Ectodermal cell (in vitro differentiated cells): ENCODE measurements at regions not wholly inside any gene's neighbourhood (a gene's known extent, or its start where the extent isn't known, plus 50 kb on each side); places are given as distances from the start of the nearest gene placed in this dataset.
"Not testable (repeated sequence)": the region's sequence is repeated elsewhere in the genome, so short reads cannot be mapped to it uniquely, and the experiment has no call there.

Experiments used
- H3K27ac ChIP-seq: 2 replicates; pipeline ENCODE4 v1.7.0; 2013; ENCODE audit warnings: mild to moderate bottlenecking, low read depth, low read length; ENCODE audit not compliant: insufficient read depth, poor library complexity, severe bottlenecking
- H3K27me3 ChIP-seq: 2 replicates; pipeline ENCODE4 v1.7.0; 2013; ENCODE audit warnings: mild to moderate bottlenecking, low read length; ENCODE audit not compliant: insufficient read depth, control insufficient read depth, poor library complexity, severe bottlenecking
- H3K36me3 ChIP-seq: one replicate; pipeline ENCODE4 v1.7.0; 2013; ENCODE audit warnings: low read length; ENCODE audit not compliant: control insufficient read depth, insufficient read depth
- H3K4me1 ChIP-seq: one replicate; pipeline ENCODE4 v1.7.0; 2013; ENCODE audit warnings: low read length; ENCODE audit not compliant: control insufficient read depth, insufficient read depth
- H3K4me3 ChIP-seq: 2 replicates; pipeline ENCODE4 v1.7.0; 2013; ENCODE audit warnings: low read depth, low read length, control low read depth; ENCODE audit not compliant: insufficient read depth
- H3K9me3 ChIP-seq: 2 replicates; pipeline ENCODE4 v1.7.0; 2013; ENCODE audit warnings: mild to moderate bottlenecking, low read length, moderate library complexity; ENCODE audit not compliant: control insufficient read depth
- WGBS, 2 experiments: methylation state at CpG; one replicate each; pipeline ENCODE4 v1.1.7; 2013; ENCODE audit warnings: missing lambda C conversion rate in 2 of 2; 5-methylcytosine and 5-hydroxymethylcytosine counted together

DNA sequence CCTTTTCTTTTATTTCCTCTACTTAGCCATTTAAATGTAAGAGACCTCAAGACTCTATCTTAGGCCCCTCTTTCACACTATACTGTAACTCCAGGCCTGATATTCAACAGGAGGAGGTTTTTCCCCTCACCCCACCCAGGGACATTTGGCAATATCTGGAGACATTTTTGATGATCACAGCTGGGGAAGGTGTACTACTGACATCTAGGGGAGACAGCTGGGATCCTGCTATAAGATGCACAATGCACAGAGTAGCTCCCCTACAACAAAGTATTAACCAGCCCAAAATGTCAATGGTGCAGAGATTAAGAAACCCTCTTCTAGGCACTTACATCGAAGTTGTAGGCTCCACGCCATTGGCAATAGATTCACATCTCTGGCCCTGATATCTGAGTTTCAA lies 517.5 kb upstream of the UBE2E2 start:
- Histone ChIP-seq H3K4me1 (no peaks in the 10 kb centered on the region), H3K4me3 (no peak overlapping the region), H3K36me3 (no peaks in the 10 kb centered on the region), H3K9me3 (no peaks in the 10 kb centered on the region), H3K27me3 (no peaks in the 10 kb centered on the region), H3K27ac (no peak overlapping the region)
- 93 to 95% methylated on average over 2 of the region's 2 CpGs for WGBS, 2 experiments

DNA sequence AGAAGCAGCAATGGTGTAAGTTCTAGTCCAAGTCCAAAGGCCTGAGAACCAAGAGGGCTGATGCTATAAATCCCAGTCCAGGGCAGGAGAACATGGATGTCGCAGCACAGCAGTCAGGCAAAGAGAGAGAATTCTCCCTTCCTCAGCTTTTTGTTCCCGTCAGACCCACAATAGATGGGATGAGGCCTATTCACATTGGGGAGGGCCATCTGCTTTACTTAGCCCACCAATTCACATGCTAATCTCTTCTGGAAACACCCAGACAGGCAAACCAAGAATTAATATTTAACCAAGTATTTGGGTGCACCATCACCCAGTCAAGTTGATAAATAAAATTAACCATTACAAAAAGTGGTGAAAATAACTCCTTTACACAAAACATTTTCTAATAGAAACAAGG lies 511.7 kb upstream of the UBE2E2 start:
- H3K27ac ChIP-seq, result no peak overlapping the region
- WGBS, 2 experiments, result 19 to 20% methylated on average over 2 of the region's 2 CpGs

DNA sequence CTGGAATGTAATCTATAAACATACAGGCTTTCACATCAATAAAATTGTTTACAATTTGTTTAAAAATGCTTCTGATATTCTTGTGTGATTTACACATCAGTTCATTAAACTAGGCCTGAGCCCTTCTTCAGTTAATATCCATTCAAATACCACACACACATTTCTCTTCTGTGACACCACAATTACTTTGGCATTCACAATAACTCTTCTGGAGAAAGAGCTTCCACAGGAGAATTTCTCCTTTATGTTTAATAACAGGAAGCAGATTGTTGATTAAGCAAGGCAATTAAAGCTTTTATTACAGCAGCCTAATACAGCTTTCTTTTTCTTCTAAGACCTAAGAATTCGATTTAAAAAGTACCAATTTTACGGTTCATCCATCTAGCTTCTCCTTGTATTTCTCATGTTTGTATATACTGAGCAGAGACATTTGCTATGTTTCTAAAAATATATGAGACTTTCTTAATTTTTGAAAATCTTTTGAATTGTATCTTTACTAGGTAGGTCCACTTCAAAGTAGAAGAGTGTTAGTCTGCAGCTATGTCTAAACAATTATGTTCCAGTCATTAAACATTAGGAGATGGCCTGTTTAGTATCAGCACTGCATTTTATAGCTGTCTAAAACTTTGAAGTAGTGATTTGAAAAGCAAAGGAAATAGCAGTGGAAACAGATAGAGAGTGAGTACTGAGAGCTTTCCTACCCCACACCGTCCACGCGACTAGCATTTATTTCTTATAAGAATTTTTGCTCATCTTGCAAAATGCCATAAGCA lies 511.1 kb upstream of the UBE2E2 start:
- Histone ChIP-seq H3K4me1 (no peaks in the 10 kb centered on the region), H3K27ac (no peak overlapping the region), H3K36me3 (no peaks in the 10 kb centered on the region), H3K9me3 (no peaks in the 10 kb centered on the region), H3K4me3 (no peak overlapping the region), H3K27me3 (no peaks in the 10 kb centered on the region)
- WGBS, 2 experiments, result 100% methylated on average over 4 of the region's 5 CpGs; no CpG with 5 or more reads in 1 of the 2 experiments

More for the DNA sequence above, 511.7 kb upstream of the UBE2E2 start:
- H3K4me1 ChIP-seq, result no peaks in the 10 kb centered on the region
- no peaks in the 10 kb centered on the region for H3K36me3 ChIP-seq
- H3K27me3 ChIP-seq, result no peaks in the 10 kb centered on the region
- H3K9me3 ChIP-seq, result no peaks in the 10 kb centered on the region
- H3K4me3 ChIP-seq, result no peak overlapping the region

DNA sequence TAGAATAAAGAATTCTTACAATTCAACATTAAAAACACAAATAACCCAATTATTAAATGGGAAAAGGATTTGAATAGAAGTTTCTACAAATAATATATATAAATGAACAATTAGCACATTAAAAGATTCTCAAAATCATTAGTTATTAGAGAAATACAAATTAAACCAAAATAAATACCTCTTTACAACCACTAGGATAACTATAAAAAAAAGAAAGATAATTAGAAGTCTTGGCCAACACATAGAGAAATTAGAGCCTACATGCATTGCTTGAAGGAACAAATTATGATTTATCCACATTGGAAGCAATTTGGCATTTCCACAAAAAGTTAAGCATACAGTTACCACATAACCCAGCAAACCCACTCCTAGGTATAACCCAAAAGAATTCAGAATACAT lies 502.3 kb upstream of the UBE2E2 start:
- Histone ChIP-seq H3K4me3 (no peak overlapping the region), H3K27me3 (no peaks in the 10 kb centered on the region), H3K27ac (no peak overlapping the region), H3K36me3 (no peaks in the 10 kb centered on the region), H3K4me1 (no peaks in the 10 kb centered on the region), H3K9me3 (no peaks in the 10 kb centered on the region)

DNA sequence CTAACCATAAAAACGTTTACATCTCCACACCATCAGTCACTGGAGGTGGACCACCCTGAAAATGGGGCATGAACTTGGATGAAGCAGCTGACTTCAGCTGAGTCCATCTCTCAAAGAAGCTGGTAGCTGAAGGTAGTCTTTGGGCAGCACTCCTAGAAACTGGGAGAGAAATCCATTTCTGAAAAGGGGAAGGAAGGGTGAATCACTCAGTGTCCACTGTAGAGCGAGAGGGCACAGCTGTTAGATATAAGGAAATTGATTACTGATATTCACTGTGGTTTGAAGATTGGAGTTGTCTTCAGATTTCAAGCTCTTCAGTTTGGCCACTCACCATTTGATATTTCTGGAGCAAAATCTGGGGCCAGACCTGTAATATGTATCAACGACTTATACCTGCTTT lies 499.0 kb upstream of the UBE2E2 start:
- H3K27ac ChIP-seq, result no peak overlapping the region
- WGBS, 2 experiments, result 99 to 100% methylated on average over 2 to 3 of the region's 3 CpGs
- H3K36me3 ChIP-seq, result no peaks in the 10 kb centered on the region
- H3K4me3 ChIP-seq, result no peak overlapping the region
- no peaks in the 10 kb centered on the region for H3K27me3 ChIP-seq
- no peaks in the 10 kb centered on the region for H3K9me3 ChIP-seq
- H3K4me1 ChIP-seq, result no peaks in the 10 kb centered on the region

DNA sequence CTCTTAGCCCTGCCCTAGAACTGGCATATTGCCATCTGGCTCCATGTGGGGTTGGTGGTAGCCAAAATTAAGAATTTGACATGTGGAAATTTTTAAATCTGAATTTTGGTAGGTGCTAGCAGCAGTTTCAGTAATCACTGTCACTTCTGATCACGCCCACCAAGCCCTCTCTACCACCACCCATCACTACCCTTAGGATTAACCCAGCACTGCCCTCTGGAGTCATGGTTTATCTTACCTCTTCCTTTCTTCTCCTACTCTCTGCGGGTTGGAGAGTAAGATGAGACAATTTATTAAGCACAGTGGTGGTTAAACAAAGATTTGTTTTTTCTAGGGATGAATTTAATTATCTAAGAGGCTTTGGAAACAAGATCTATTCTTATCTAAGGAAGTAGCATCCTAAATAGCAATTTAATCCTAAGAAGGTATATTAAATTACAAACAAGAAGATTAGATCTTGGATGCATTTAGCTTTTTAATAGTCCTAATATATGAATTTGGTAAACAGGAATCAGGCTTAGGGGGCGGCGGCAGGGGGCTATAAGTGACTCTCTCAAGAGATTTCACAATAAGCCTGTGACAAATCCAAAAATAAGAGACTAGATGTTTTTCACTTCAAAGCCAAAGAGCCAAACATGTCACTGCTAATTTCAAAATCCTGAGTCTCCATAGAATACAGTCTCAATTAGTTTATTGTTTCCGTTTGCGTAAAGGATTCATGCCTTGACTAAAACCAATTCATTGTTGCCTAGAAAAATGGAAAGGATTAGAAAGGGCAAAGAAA lies 498.4 kb upstream of the UBE2E2 start:
- 84 to 89% methylated on average over 5 of the region's 6 CpGs for WGBS, 2 experiments
- H3K27me3 ChIP-seq, result no peaks in the 10 kb centered on the region
- peak overlapping the region; percentile 44 for H3K27ac ChIP-seq
- H3K4me1 ChIP-seq, result no peaks in the 10 kb centered on the region
- no peak overlapping the region for H3K4me3 ChIP-seq
- H3K9me3 ChIP-seq, result no peaks in the 10 kb centered on the region
- no peaks in the 10 kb centered on the region for H3K36me3 ChIP-seq

DNA sequence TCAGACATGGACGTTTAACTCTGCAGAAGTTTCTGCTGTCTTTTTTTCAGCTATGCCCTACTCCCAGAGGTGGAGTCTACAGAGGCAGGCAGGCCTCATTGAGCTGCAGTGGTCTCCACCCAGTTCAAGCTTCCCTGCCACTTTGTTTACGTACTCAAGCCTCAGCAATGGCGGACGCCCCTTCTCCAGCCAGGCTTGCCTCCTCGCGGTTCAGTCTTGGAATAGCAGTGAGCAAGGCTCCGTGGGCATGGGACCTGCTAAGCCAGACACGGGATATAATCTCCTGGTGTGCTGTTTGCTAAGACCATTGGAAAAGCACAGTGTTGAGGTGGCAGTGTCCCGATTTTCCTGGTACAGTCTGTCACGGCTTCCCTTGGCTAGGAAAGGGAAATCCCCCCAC lies 496.2 kb upstream of the UBE2E2 start:
- not testable (repeated sequence) for H3K9me3 ChIP-seq, H3K4me3 ChIP-seq
- WGBS, 2 experiments, result 94 to 95% methylated on average over 10 of the region's 10 CpGs

DNA sequence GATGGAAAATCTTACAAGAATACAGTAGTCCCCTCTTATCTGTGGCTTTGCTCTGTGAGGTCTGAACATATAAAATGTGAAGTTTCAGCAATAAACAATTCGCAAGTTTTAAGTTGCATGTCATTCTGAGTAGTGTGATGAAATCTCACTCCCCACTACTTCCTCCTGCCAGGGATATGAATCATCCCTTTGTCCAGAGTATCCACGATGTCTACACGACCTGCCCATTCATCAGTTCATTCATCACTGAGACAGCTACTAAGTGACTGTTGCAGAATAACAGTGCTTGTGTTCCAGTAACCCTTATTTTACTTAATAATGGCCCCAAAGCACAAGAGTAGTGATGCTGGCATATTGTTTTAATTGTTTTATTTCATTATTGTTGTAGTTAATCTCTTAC lies 489.2 kb upstream of the UBE2E2 start:
- Histone ChIP-seq H3K27me3 (no peaks in the 10 kb centered on the region), H3K9me3 (no peaks in the 10 kb centered on the region), H3K4me1 (no peaks in the 10 kb centered on the region), H3K36me3 (no peaks in the 10 kb centered on the region), H3K27ac (no peak overlapping the region), H3K4me3 (no peak overlapping the region)
- 82 to 92% methylated on average over 2 to 3 of the region's 3 CpGs for WGBS, 2 experiments

More for the DNA sequence above, 496.2 kb upstream of the UBE2E2 start:
- H3K4me1 ChIP-seq, H3K27me3 ChIP-seq, H3K36me3 ChIP-seq, H3K27ac ChIP-seq: not testable (repeated sequence)

DNA sequence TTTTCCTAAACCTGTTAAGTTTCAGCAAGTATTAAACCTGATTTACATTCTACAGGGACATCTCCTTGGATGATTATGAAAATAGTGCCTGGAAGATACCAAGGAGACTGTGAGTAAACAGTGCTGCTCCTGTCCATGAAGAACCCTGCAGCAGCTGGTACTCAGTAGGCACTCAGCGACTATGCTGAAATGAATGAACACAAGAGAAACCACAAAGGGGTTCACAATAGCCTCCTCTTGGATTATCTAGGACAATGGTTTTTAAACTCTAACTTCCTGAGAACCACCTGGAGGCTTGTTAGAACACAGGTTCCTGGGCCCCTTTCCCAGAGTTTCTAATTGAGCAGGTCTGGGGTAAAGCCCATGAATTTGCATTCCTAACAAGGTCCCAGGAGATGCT lies 488.4 kb upstream of the UBE2E2 start:
- Histone ChIP-seq H3K4me3 (no peak overlapping the region), H3K4me1 (no peaks in the 10 kb centered on the region), H3K27ac (no peak overlapping the region), H3K27me3 (no peaks in the 10 kb centered on the region), H3K36me3 (no peaks in the 10 kb centered on the region), H3K9me3 (no peaks in the 10 kb centered on the region)
- 73 to 80% methylated on average over 1 of the region's 1 CpG for WGBS, 2 experiments

DNA sequence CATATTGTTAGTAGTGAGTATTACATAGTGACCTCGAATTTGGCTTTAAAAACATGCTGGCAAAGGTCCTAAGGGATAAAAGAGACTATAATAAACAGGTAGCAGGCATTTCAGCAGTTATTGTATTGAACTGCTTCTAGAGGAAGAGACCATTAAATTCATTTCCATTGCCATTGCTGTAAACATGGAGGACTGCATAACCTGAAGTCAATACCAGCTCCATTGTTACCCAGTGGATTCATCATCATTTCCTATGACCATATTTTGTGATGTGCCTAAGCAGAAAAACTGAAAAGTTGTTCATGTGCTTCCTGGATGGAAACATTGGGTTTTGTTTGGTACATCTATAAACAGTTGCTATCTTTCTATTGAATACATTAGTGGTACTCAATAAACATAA lies 482.5 kb upstream of the UBE2E2 start:
- Histone ChIP-seq H3K4me3 (no peak overlapping the region), H3K27me3 (no peaks in the 10 kb centered on the region), H3K9me3 (no peaks in the 10 kb centered on the region), H3K27ac (no peak overlapping the region), H3K36me3 (no peaks in the 10 kb centered on the region), H3K4me1 (no peaks in the 10 kb centered on the region)
- WGBS, 2 experiments, result 75 to 80% methylated on average over 1 of the region's 1 CpG
